NT2/D1 (cell line): ENCODE measurements at regions not wholly inside any gene's neighbourhood (a gene's known extent, or its start where the extent isn't known, plus 50 kb on each side); places are given as distances from the start of the nearest gene placed in this dataset.

Source experiments
- SUZ12 ChIP-seq: IDR thresholded peaks from 2 replicates; pipeline ENCODE4 v1.6.1; 2011; ENCODE audit not compliant: insufficient read length, insufficient read depth; ENCODE audit errors: extremely low read depth
- ZNF274 ChIP-seq: IDR thresholded peaks from 2 replicates; pipeline ENCODE4 v1.6.1; 2011; ENCODE audit warnings: mild to moderate bottlenecking, low read depth, low read length

GRCh38 chr12:126464153-126464552 is 1398.9 kb downstream of the AACS start:
- no peak for TF ChIP-seq SUZ12
- no peak for TF ChIP-seq ZNF274
